ENCODE measurements at regions not wholly inside any gene's neighbourhood (a gene's known extent, or its start where the extent isn't known, plus 50 kb on each side); places are given as distances from the start of the nearest gene placed in this dataset.
"Not testable (repeated sequence)": the region's sequence is repeated elsewhere in the genome, so short reads cannot be mapped to it uniquely, and the experiment has no call there.

DNA sequence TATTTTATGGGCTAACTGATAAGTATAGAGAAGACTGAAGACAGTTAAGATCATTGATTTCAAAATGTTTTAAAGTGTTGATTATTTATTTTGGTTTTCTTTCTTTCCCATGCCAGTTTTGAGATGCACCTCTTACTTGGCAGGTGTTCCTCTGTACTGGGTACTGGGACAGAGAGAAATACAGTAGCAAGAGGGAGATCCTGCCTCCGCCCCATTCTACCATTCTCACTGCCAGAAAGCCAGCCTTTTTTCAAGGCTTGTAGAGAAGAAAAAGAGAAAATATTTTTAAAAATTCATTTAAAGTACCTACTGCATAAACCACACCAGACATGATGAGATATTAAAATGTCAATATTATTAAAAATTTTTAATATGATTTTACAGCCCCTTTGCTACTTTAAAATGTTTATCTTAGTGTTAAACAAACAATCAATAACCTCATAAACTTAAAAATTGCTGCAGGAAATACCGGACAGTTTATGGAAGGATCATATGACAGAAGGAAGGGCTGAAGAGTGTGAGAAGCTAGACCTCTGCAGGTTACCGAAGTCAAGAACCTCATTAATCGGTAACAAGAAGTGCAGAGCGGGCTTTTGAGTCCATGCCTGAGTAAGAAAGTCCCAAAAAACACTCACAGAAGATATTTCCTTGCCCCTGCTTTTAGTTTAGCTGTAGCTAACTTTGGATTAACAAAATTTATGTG is 117.8 kb upstream of the ESR1 start:
- Mint-ChIP-seq H3K4me3 (no peak overlapping the region), H3K9me3 (peaks cover 6% of the 10 kb centered on the region), H3K27ac (peak overlapping the region; percentile 64), H3K4me1 (ENCODE audit: low read depth) (peaks cover 30% of the 10 kb centered on the region), H3K36me3 (ENCODE audit: low read depth) (peaks cover 4% of the 10 kb centered on the region), H3K27me3 (ENCODE audit: insufficient read depth) (peaks cover 10% of the 10 kb centered on the region)
- no peak for DNase-seq (ENCODE audit: low spot score)
- intact Hi-C loops (cut with micrococcal nuclease) = loop anchor here (1.0 kb wide), 2 partner anchors 435 to 579 kb away; no protein-coding TSS in a partner anchor

DNA sequence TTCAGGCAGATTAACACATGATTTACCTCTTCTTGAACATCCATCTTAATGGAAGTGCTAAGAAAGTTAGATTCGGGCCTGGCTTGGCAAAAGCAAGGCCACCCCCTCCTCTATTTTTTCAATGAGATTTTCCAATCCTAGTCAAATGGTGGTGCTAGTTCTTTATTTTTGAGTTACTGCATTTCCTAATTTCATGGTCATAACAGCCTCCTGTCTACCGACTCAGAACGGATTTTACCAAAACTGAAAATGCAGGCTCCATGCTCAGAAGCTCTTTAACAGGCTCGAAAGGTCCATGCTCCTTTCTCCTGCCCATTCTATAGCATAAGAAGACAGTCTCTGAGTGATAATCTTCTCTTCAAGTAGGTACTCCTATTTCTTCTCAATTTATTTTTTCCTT is 117.2 kb upstream of the ESR1 start:
- intact Hi-C loops (cut with micrococcal nuclease) = loop anchor here (1.0 kb wide), 2 partner anchors 434 to 578 kb away; no protein-coding TSS in a partner anchor
- Mint-ChIP-seq H3K27ac (peak overlapping the region; percentile 64), H3K4me3 (peak overlapping the region; percentile 78)

DNA sequence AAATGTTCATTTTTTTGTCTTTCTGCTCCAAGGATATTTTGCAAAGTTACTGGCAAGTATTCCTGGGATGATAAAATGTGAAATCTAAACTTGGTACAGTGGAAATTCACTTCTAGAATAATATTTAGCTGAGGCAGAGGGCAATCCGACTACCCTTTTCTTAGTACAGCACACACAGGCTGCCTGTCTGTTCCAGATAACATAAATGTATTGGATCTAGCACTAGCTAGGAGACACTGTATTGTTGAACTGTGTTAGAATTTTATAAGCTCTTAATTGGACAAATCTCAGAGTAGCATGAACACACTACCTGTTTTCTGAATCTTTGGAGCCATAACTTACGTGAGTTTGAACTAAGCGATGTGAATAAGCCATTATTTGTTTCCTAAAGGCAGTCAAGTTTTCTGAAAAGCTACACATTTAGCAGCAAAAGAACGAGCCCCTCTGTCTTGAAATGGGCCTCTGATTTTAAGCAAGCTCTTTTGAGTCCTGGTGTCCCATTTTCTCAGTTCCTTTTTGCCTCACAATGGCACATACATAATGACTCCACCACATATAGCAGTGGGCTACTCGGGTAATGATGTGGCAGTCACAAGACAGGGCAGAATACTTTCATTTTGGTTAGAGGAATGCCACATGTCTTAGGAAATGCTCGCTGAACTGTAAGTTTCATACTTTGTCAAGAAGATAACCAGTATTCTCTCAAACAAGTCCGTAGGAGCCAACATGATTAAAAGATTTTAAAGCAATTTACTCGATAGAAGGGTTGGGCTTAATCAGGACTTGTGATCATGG is 116.5 kb upstream of the ESR1 start:
- intact Hi-C loops (cut with micrococcal nuclease) = loop anchor here (1.0 kb wide), 8 partner anchors 11 to 577 kb away; no protein-coding TSS in a partner anchor
- H3K9me3 Mint-ChIP-seq = peaks cover 6% of the 10 kb centered on the region
- peaks cover 10% of the 10 kb centered on the region for H3K27me3 Mint-ChIP-seq (ENCODE audit: insufficient read depth)
- peak overlapping the region; percentile 64 for H3K27ac Mint-ChIP-seq
- peak overlapping the region; percentile 78 for H3K4me3 Mint-ChIP-seq
- H3K36me3 Mint-ChIP-seq (ENCODE audit: low read depth) = peaks cover 4% of the 10 kb centered on the region
- peaks cover 30% of the 10 kb centered on the region for H3K4me1 Mint-ChIP-seq (ENCODE audit: low read depth)
- peak; percentile 45 for DNase-seq (ENCODE audit: low spot score)

More for the DNA sequence above, 117.2 kb upstream of the ESR1 start:
- H3K27me3 Mint-ChIP-seq (ENCODE audit: insufficient read depth) = peaks cover 10% of the 10 kb centered on the region
- H3K9me3 Mint-ChIP-seq = peaks cover 6% of the 10 kb centered on the region
- H3K4me1 Mint-ChIP-seq (ENCODE audit: low read depth) = peaks cover 30% of the 10 kb centered on the region
- no peak for DNase-seq (ENCODE audit: low spot score)
- peaks cover 4% of the 10 kb centered on the region for H3K36me3 Mint-ChIP-seq (ENCODE audit: low read depth)

DNA sequence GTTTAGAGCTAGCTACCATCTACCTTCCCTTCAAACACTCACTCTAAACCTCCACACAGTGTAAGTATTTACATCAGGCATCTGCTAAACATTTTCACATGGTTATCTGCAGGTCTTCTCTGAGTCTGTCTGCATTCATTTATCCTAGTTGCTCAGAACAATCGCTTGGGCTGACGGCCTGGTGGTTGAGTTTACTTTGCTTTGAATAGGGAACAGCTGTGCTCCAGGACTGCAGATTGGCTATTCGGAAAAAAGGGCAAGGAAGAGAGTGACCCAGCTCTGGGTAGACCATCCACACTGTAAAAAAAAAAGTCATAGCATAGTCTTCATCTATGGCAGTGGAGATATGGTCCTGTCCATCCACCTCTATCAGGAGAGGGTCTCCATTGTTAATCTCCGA is 115.3 kb upstream of the ESR1 start:
- Mint-ChIP-seq H3K9me3 (peaks cover 6% of the 10 kb centered on the region), H3K4me3 (peak overlapping the region; percentile 1), H3K27ac (no peak overlapping the region), H3K27me3 (ENCODE audit: insufficient read depth) (peaks cover 8% of the 10 kb centered on the region), H3K4me1 (ENCODE audit: low read depth) (peaks cover 34% of the 10 kb centered on the region), H3K36me3 (ENCODE audit: low read depth) (peaks cover 4% of the 10 kb centered on the region)
- DNase-seq (ENCODE audit: low spot score) = no peak
- intact Hi-C loops (cut with micrococcal nuclease) = no loop called here

DNA sequence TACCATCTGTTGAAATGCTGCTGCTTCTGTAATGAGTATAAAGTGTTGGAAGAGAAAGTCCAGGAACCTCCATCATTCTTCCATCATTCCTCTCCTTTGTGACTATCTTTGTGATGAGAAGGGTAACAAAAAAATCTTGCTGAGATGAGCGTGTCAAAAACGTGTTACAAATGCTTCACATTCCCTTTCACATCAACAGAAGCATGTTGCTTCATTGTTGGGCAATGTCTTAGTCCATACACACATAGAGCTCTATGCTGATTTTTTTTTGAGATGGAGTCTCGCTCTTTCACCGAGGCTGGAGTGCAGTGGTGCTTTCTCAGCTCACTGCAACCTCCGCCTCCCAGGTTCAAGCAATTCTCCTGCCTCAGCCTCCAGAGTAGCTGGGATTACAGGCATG is 114.1 kb upstream of the ESR1 start:
- no peak for DNase-seq (ENCODE audit: low spot score)
- Mint-ChIP-seq H3K9me3 (peaks cover 7% of the 10 kb centered on the region), H3K27ac (no peak overlapping the region), H3K4me1 (ENCODE audit: low read depth) (peaks cover 34% of the 10 kb centered on the region), H3K36me3 (ENCODE audit: low read depth) (peaks cover 6% of the 10 kb centered on the region), H3K4me3 (no peak overlapping the region), H3K27me3 (ENCODE audit: insufficient read depth) (peaks cover 9% of the 10 kb centered on the region)
- intact Hi-C loops (cut with micrococcal nuclease) = no loop called here

DNA sequence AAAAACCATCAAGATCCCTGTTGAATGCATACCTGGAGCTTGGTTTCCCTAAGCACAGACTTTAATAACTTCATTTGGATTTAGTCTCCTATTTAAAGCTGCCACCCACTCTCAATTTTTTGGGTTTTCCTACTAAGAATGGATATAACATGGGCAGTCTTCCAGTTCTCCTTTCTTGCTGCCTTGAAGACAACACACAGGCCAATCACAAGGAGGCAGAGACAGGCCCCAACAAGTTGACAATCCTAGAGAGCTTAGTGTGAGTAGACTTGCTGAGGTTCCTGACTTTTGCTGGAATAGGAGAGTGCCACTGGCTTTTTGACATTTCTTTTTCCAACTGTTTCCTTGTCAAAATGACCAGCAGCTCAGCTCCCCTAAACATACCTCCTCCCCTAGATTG is 112.3 kb upstream of the ESR1 start:
- no peak for DNase-seq (ENCODE audit: low spot score)
- H3K36me3 Mint-ChIP-seq (ENCODE audit: low read depth) = peaks cover 7% of the 10 kb centered on the region
- intact Hi-C loops (cut with micrococcal nuclease) = no loop called here
- no peak overlapping the region for H3K27ac Mint-ChIP-seq
- peaks cover 15% of the 10 kb centered on the region for H3K27me3 Mint-ChIP-seq (ENCODE audit: insufficient read depth)
- H3K9me3 Mint-ChIP-seq = peaks cover 15% of the 10 kb centered on the region
- H3K4me3 Mint-ChIP-seq = no peak overlapping the region
- peaks cover 38% of the 10 kb centered on the region for H3K4me1 Mint-ChIP-seq (ENCODE audit: low read depth)

DNA sequence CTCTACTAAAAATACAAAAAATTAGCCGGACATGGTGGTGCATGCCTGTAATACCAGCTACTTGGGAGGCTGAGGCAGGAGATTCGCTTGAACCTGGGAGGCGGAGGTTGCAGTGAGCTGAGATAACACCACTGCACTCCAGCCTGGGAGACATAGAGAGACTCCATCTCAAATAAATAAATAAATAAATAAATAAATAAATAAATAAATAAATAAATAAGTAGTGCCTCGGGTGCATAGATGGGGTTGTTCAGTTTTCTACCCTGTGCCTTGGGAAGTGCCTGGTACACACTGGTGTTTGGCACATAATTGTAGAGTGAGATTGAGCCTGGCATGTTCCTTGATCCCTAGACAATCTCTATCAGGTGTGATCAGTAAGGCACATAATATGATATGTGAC is 111.2 kb upstream of the ESR1 start:
- DNase-seq (ENCODE audit: low spot score); H3K36me3 Mint-ChIP-seq (ENCODE audit: low read depth); intact Hi-C loops (cut with micrococcal nuclease); H3K27ac Mint-ChIP-seq; H3K4me3 Mint-ChIP-seq: not testable (repeated sequence)
- H3K4me1 Mint-ChIP-seq (ENCODE audit: low read depth) = peaks cover 33% of the 10 kb centered on the region
- peaks cover 15% of the 10 kb centered on the region for H3K9me3 Mint-ChIP-seq
- H3K27me3 Mint-ChIP-seq (ENCODE audit: insufficient read depth) = peaks cover 16% of the 10 kb centered on the region

DNA sequence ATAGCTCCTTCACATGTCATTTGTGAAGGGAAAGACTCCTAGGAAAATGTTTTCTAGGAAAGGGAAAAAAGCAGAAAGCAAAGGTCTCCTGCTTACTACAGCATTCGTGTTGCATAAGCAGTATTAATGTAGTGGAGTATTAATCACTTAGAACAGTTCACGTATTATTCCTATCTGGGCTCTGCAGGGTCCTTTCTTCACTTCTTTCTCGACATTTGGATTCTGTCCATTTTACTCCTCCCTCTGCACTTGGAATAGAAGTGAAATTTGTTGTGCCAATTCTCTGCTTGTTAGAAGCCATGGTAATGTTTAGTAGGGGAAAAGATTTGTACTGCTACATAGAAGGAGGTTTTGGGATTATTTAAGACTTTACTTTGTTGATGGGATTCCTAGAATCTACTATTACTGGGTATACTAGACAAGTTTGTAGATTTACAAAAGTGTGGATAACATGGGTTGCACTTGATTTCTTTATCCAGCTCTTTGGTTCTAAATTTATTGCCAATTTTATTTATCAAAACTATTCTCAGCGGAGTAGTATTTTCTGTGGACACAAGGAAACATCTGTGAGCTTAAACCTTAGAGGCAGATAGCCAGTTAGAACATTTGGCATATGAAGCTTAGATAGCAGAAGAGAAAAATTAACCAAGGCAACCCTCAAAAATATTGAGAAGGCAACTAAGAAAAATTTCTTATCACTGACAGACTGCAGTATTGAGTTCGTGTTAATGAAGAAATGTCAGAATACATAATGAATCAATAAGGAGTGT is 108.4 kb upstream of the ESR1 start:
- Mint-ChIP-seq H3K36me3 (ENCODE audit: low read depth) (peaks cover 10% of the 10 kb centered on the region), H3K27me3 (ENCODE audit: insufficient read depth) (peaks cover 13% of the 10 kb centered on the region), H3K27ac (no peak overlapping the region), H3K4me3 (no peak overlapping the region), H3K9me3 (peaks cover 9% of the 10 kb centered on the region), H3K4me1 (ENCODE audit: low read depth) (peaks cover 45% of the 10 kb centered on the region)
- intact Hi-C loops (cut with micrococcal nuclease) = no loop called here
- DNase-seq (ENCODE audit: low spot score) = no peak

DNA sequence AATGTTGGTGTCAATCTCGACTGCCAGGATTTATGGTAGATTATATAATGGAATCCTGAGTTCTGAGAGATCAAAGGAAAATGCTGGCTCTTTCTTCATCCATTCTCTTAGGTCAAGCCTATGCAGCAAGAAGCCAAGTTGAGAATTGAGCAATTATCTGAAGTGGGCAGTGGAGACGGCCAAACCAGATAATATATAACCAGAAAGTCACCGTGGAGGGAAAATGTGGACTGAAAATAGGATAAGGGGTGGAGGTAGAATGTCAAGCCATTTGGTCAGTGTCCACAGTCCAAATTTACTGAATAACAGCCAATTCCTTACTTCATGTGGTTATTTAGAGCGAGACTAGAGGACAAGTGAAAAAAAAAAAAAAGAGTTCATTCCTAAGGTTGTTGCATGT is 107.8 kb upstream of the ESR1 start:
- intact Hi-C loops (cut with micrococcal nuclease) = loop anchor here (5.0 kb wide), 3 partner anchors 202 to 263 kb away; partner anchors contain the start of gene RMND1
- Mint-ChIP-seq H3K4me1 (ENCODE audit: low read depth) (peaks cover 49% of the 10 kb centered on the region), H3K27me3 (ENCODE audit: insufficient read depth) (peaks cover 13% of the 10 kb centered on the region), H3K9me3 (peaks cover 9% of the 10 kb centered on the region), H3K4me3 (no peak overlapping the region), H3K36me3 (ENCODE audit: low read depth) (peaks cover 12% of the 10 kb centered on the region), H3K27ac (no peak overlapping the region)
- DNase-seq (ENCODE audit: low spot score) = no peak

DNA sequence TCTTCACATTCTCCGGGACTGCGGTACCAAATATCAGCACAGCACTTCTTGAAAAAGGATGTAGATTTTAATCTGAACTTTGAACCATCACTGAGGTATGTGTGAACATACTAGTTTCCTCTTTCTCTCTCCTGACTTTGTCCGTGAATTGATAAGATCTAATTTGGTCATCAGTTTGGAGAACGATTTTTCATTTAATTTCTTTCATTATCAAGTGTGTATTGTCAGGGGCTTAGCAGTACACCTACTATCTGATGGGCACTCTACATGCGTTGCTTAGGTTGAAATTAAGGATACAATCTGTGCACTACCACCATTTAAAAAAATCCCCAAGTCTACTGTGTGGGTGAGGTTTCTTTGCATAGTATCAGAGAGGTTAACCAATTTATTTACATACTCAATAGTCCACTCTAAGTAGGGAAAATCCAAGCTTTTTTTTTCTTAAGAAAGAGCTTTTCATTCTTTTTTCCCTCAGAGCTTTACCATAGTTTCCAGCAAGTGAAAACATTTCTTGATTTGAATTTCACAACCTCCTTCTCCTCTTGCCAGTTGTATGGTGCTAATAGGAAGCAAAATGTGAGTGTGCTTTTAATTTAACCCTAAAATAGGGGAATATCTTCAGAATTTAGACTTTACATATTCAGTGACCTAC is 105.4 kb upstream of the ESR1 start:
- Mint-ChIP-seq H3K4me3 (peak overlapping the region; percentile 37), H3K27ac (peak overlapping the region; percentile 81), H3K9me3 (peaks cover 9% of the 10 kb centered on the region), H3K36me3 (ENCODE audit: low read depth) (peaks cover 16% of the 10 kb centered on the region), H3K27me3 (ENCODE audit: insufficient read depth) (peaks cover 13% of the 10 kb centered on the region), H3K4me1 (ENCODE audit: low read depth) (peaks cover 56% of the 10 kb centered on the region)
- intact Hi-C loops (cut with micrococcal nuclease) = loop anchor here (1.0 to 5.0 kb wide), 10 partner anchors 11 to 601 kb away; partner anchors contain the start of gene RMND1
- no peak for DNase-seq (ENCODE audit: low spot score)

DNA sequence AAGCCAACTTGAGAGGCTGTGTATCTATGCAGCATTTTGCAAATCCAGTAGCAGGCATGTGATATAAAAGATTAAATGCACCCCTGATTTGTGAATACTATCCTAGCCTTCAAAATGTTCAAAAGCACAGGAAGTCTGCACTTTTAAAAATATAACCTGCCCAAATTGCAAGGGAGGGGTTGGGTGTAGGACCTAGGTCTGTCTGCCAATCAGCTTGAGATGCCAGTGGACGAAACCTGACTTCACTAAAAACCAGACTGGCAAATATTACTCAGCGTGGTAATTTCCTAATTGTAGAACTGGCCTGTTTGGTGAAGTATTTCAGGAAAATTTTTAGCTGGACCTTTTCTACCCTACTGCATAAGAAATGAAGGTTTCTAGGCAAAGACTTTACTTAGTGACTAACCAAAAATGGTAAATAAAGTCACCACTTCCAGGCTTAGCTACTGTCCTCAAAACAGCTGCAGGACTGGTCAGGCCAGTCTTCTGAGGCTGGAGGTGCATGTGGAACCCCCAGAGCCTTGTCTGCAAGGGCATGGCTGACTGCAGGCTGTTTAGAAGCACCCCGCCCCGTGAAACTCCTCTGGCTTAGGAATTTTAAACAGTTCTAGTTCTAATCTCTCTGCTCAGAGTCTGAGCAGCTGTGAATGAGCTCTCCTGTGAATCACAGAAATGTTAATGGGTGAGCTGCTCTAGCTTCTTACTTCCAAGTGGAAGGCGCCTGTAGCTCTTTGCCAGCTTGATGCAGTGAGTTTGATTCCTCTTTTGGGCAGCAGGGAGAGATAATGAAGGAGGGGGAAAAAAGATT is 104.4 kb upstream of the ESR1 start:
- no peak for DNase-seq (ENCODE audit: low spot score)
- Mint-ChIP-seq H3K27ac (peak overlapping the region; percentile 59), H3K4me1 (ENCODE audit: low read depth) (peaks cover 56% of the 10 kb centered on the region), H3K9me3 (peaks cover 9% of the 10 kb centered on the region), H3K4me3 (no peak overlapping the region), H3K36me3 (ENCODE audit: low read depth) (peaks cover 18% of the 10 kb centered on the region), H3K27me3 (ENCODE audit: insufficient read depth) (peaks cover 10% of the 10 kb centered on the region)
- intact Hi-C loops (cut with micrococcal nuclease) = loop anchor here (1.0 to 5.0 kb wide), 11 partner anchors 12 to 600 kb away; partner anchors contain the start of gene RMND1
